ENCODE measurements at regions not wholly inside any gene's neighbourhood (a gene's known extent, or its start where the extent isn't known, plus 50 kb on each side); places are given as distances from the start of the nearest gene placed in this dataset.

- TF ChIP-seq, protein P1, sequence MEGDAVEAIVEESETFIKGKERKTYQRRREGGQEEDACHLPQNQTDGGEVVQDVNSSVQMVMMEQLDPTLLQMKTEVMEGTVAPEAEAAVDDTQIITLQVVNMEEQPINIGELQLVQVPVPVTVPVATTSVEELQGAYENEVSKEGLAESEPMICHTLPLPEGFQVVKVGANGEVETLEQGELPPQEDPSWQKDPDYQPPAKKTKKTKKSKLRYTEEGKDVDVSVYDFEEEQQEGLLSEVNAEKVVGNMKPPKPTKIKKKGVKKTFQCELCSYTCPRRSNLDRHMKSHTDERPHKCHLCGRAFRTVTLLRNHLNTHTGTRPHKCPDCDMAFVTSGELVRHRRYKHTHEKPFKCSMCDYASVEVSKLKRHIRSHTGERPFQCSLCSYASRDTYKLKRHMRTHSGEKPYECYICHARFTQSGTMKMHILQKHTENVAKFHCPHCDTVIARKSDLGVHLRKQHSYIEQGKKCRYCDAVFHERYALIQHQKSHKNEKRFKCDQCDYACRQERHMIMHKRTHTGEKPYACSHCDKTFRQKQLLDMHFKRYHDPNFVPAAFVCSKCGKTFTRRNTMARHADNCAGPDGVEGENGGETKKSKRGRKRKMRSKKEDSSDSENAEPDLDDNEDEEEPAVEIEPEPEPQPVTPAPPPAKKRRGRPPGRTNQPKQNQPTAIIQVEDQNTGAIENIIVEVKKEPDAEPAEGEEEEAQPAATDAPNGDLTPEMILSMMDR (IDR thresholded peaks at IDR 0.05) = no peak
These were observed 129.0 kb upstream of the MYCN start for GRCh38 chr2:15811367-15811766.

- TF ChIP-seq, protein P1 (IDR thresholded peaks at IDR 0.05) = no peak
These were observed 128.1 kb upstream of the MYCN start for GRCh38 chr2:15812187-15812780.

DNA sequence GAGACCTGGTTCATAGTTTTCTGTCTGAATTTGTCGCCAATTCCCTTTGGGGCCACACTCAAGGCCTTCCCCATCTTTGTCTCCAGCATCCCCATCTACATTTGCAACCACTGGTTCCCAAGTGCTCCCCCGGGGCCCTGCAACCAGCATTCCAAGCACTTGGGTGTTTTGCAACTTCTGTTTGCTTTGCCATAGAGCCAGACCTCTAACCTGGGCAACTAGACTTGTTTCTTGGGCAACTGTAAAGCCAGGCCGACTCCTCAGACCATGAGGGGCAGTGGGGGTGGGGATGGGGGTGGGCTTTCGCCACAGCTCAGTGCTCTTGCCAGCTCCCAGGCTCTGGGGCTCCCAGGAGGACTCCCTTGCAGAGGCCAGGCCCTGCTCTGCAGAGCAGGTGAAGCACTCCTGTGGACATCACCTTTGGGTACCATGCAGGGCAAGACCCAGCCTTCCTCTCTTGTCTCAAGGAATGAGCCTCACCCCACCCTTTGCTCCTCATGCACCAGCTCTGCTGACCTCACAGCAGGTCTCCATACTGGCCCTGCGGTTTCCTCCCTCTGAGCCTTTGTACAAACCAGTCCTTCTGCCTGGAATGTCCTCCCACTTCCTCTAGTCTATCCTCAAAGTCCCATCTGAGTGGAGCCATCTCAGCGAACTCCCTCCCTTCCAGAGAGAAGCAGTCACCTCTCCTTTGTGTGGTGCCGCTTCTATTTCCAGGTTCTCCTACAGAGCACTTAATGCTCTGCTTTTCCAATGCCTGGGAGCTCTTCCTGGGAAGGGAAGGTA is 126.7 kb upstream of the MYCN start:
- TF ChIP-seq, protein P1 (IDR thresholded peaks at IDR 0.05) = no peak

DNA sequence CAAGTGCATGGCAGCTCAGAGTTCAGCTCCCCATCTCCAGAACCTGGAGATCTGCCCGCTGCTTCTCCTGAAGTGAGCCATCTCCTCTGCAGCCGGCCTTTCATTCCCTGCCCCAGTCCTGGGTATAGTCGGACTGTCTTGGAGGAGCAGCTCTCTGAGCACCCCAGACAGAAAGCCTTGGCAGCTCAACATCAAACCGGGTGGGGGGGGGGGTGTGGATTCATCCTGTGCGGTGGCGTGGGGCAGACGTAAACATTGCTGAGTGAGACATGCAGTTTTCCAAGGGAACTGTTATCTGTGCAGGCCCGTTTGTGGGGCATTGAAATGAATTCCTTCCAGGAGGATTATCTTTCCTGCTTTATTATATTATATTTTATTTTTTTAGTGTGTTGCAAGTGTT is 125.9 kb upstream of the MYCN start:
- TF ChIP-seq, protein P1 (IDR thresholded peaks at IDR 0.05) = no peak

DNA sequence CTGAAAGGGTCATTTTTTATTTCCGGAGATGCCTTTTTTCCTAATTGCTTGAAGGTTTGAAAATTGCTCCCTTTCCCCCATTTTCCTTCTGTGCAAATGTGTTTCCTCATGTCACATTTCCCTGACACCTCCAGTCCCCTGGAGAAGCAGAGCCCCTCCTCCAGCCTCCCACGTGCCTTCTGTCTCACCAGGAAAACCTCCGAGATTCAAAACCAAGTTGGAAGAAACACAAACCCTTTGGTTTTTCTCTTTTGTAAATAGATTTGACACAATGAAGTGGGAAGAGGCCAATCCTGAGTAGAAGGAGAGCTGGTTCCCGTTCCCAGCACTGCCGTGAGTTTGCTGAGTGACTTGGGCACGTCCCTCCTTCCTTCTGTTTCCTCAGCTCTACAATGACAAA is 125.4 kb upstream of the MYCN start:
- TF ChIP-seq, protein P1 (IDR thresholded peaks at IDR 0.05) = no peak

DNA sequence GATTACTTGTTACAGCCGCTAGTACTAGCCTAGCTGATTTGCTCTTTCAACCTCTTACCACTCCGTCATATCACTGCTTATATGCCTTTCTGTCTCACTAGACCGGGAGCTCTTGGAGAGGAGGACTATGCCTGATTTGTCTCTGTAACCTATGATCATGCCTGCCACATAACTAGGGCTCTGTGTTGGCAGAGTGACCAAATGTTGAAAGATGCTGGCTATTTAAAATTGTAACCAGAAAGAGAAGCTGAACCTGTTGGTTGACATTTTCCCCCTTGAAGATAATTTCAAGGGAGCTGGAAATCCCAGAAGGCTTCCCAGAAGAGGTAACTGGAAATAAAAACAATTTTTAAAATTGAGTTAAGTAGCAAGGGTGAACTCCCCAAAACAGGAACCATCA is 124.1 kb upstream of the MYCN start:
- TF ChIP-seq, protein P1 (IDR thresholded peaks at IDR 0.05) = no peak

DNA sequence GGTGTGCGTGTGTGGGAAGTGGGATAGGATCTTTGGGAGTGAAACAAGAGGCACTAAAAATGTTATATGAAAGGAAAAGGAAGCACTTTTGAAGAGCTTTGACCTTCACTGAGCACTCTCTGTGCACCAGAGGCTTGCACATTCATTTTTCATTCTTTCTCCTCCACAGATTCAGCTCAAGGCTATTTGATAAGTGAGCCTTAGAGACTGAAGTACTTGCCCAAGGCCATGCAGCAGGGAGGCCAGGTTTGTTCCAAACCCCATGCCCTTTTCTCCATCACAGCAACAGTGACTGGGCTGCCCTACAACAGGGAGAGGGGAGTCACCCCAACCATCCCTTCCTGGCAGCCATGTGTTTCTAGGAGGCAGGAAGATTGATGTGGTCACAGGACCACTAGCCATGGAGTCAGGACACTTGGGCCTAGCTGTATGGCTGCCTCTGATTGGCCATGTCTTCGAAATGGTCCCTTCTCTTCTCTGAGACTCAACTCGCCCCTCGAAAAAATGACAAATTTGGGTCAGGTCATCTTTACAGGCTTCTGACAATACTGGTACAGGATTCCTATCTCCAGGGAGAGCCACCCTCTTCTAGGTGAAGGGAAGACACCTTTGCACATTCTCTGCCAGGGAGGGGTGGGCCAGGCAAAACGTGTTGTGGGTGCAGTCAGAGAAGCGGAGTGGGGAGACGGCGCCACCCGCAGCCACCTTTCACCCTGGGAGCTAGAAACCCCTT is 123.5 kb upstream of the MYCN start:
- TF ChIP-seq, protein P1 (IDR thresholded peaks at IDR 0.05) = no peak

Data from LNCAP (cell line).